IPS DF 6.9 (cell line): ENCODE measurements at regions not wholly inside any gene's neighbourhood (a gene's known extent, or its start where the extent isn't known, plus 50 kb on each side); places are given as distances from the start of the nearest gene placed in this dataset.

ENCODE experiments used
- DNase-seq: peaks from one replicate; pipeline ENCODE4 v3.0.0-alpha.2; 2013; ENCODE audit warnings: low read depth, low spot score
- H3K27ac ChIP-seq: one replicate; pipeline ENCODE4 v1.5.1; 2013; ENCODE audit warnings: low read length, control low read depth
- H3K27me3 ChIP-seq: 2 replicates; pipeline ENCODE4 v1.6.1; 2013; ENCODE audit warnings: mild to moderate bottlenecking, low read length; ENCODE audit not compliant: control insufficient read depth, insufficient read depth
- H3K36me3 ChIP-seq: 2 replicates; pipeline ENCODE4 v1.6.1; 2013; ENCODE audit warnings: low read length; ENCODE audit not compliant: control insufficient read depth, insufficient read depth
- H3K4me1 ChIP-seq: 2 replicates; pipeline ENCODE4 v1.6.1; 2013; ENCODE audit warnings: low read length; ENCODE audit not compliant: control insufficient read depth, insufficient read depth
- H3K4me3 ChIP-seq: 2 replicates; pipeline ENCODE4 v1.5.1; 2013; ENCODE audit warnings: mild to moderate bottlenecking, low read length
- H3K9me3 ChIP-seq: 2 replicates; pipeline ENCODE4 v1.6.1; 2013; ENCODE audit warnings: low read length, inconsistent platforms; ENCODE audit not compliant: control insufficient read depth, insufficient read depth
- whole genome bisulfite sequencing: extraction: QIAGEN DNeasy Blood & Tissue Kit; methylation state at CpG from one replicate; pipeline ENCODE4 v1.1.7; 2013; ENCODE audit warnings: mixed read lengths, missing lambda C conversion rate; ENCODE audit not compliant: insufficient read length, insufficient coverage; 5-methylcytosine and 5-hydroxymethylcytosine counted together

GRCh38 chr3:104588442-104588841 is 778.3 kb upstream of the ALCAM start:
- Histone ChIP-seq H3K4me3 (no peak overlapping the region), H3K27ac (no peak overlapping the region), H3K36me3 (no peaks in the 10 kb centered on the region), H3K4me1 (no peaks in the 10 kb centered on the region), H3K9me3 (no peaks in the 10 kb centered on the region), H3K27me3 (no peaks in the 10 kb centered on the region)
- no peak for DNase-seq
- no CpG with 5 or more reads among the region's 3 CpGs for WGBS

- H3K27me3 ChIP-seq, result no peaks in the 10 kb centered on the region
- no peak overlapping the region for H3K4me3 ChIP-seq
- DNase-seq, result no peak
- no peaks in the 10 kb centered on the region for H3K4me1 ChIP-seq
- H3K36me3 ChIP-seq, result no peaks in the 10 kb centered on the region
- no peaks in the 10 kb centered on the region for H3K9me3 ChIP-seq
- no peak overlapping the region for H3K27ac ChIP-seq
- no CpG with 5 or more reads among the region's 3 CpGs for WGBS
Measured at GRCh38 chr3:104591776-104592175, 774.9 kb upstream of the ALCAM start.

GRCh38 chr3:104594491-104594890 is 772.2 kb upstream of the ALCAM start:
- DNase-seq, result no peak
- Histone ChIP-seq H3K27me3 (no peaks in the 10 kb centered on the region), H3K4me1 (no peaks in the 10 kb centered on the region), H3K36me3 (no peaks in the 10 kb centered on the region), H3K27ac (no peak overlapping the region), H3K4me3 (no peak overlapping the region), H3K9me3 (no peaks in the 10 kb centered on the region)
- 100% methylated on average over 1 of the region's 2 CpGs for WGBS

GRCh38 chr3:104596054-104596453 is 770.7 kb upstream of the ALCAM start:
- DNase-seq, result no peak
- no peak overlapping the region for H3K4me3 ChIP-seq
- no peaks in the 10 kb centered on the region for H3K27me3 ChIP-seq
- H3K36me3 ChIP-seq, result no peaks in the 10 kb centered on the region
- no CpG with 5 or more reads among the region's 2 CpGs for WGBS
- H3K4me1 ChIP-seq, result no peaks in the 10 kb centered on the region
- no peak overlapping the region for H3K27ac ChIP-seq
- H3K9me3 ChIP-seq, result no peaks in the 10 kb centered on the region

GRCh38 chr3:104596551-104596950 is 770.2 kb upstream of the ALCAM start:
- no peaks in the 10 kb centered on the region for H3K36me3 ChIP-seq
- no CpG with 5 or more reads among the region's 2 CpGs for WGBS
- no peak overlapping the region for H3K4me3 ChIP-seq
- peak; percentile 31 for DNase-seq
- H3K27me3 ChIP-seq, result no peaks in the 10 kb centered on the region
- H3K27ac ChIP-seq, result no peak overlapping the region
- H3K4me1 ChIP-seq, result no peaks in the 10 kb centered on the region
- no peaks in the 10 kb centered on the region for H3K9me3 ChIP-seq

GRCh38 chr3:104598848-104599511 is 767.7 kb upstream of the ALCAM start:
- no CpG with 5 or more reads among the region's 6 CpGs for WGBS
- no peaks in the 10 kb centered on the region for H3K27me3 ChIP-seq
- no peaks in the 10 kb centered on the region for H3K9me3 ChIP-seq
- DNase-seq, result no peak
- no peaks in the 10 kb centered on the region for H3K4me1 ChIP-seq
- no peak overlapping the region for H3K27ac ChIP-seq
- H3K36me3 ChIP-seq, result no peaks in the 10 kb centered on the region
- no peak overlapping the region for H3K4me3 ChIP-seq

GRCh38 chr3:104604326-104605010 is 762.2 kb upstream of the ALCAM start:
- Histone ChIP-seq H3K9me3 (no peaks in the 10 kb centered on the region), H3K27me3 (no peaks in the 10 kb centered on the region), H3K36me3 (no peaks in the 10 kb centered on the region), H3K27ac (no peak overlapping the region), H3K4me3 (no peak overlapping the region), H3K4me1 (no peaks in the 10 kb centered on the region)
- no peak for DNase-seq
- WGBS, result no CpG with 5 or more reads among the region's 3 CpGs

- no peaks in the 10 kb centered on the region for H3K4me1 ChIP-seq
- no CpG with 5 or more reads among the region's 2 CpGs for WGBS
- no peaks in the 10 kb centered on the region for H3K9me3 ChIP-seq
- no peak overlapping the region for H3K27ac ChIP-seq
- H3K36me3 ChIP-seq, result no peaks in the 10 kb centered on the region
- no peak overlapping the region for H3K4me3 ChIP-seq
- no peak for DNase-seq
- H3K27me3 ChIP-seq, result no peaks in the 10 kb centered on the region
Measured at GRCh38 chr3:104606812-104607211, 759.9 kb upstream of the ALCAM start.

- H3K4me3 ChIP-seq, result no peak overlapping the region
- H3K27ac ChIP-seq, result no peak overlapping the region
- H3K9me3 ChIP-seq, result no peaks in the 10 kb centered on the region
- no peaks in the 10 kb centered on the region for H3K36me3 ChIP-seq
- H3K4me1 ChIP-seq, result no peaks in the 10 kb centered on the region
- H3K27me3 ChIP-seq, result no peaks in the 10 kb centered on the region
- no CpG with 5 or more reads among the region's 4 CpGs for WGBS
- no peak for DNase-seq
Measured at GRCh38 chr3:104610730-104611652, 755.7 kb upstream of the ALCAM start.

GRCh38 chr3:104612218-104612617 is 754.5 kb upstream of the ALCAM start:
- no peaks in the 10 kb centered on the region for H3K36me3 ChIP-seq
- no peak for DNase-seq
- H3K27ac ChIP-seq, result no peak overlapping the region
- no peaks in the 10 kb centered on the region for H3K9me3 ChIP-seq
- H3K4me3 ChIP-seq, result no peak overlapping the region
- no peaks in the 10 kb centered on the region for H3K4me1 ChIP-seq
- H3K27me3 ChIP-seq, result no peaks in the 10 kb centered on the region
